SK-N-MC (cell line): ENCODE measurements at regions not wholly inside any gene's neighbourhood (a gene's known extent, or its start where the extent isn't known, plus 50 kb on each side); places are given as distances from the start of the nearest gene placed in this dataset.

ENCODE experiments used
- EZH2 ChIP-seq: fragments of 200-600 bp; sonication (generic); IDR thresholded peaks from one replicate; pipeline ENCODE4 v1.6.1; 2017; ENCODE audit warnings: antibody characterized with exemption
- POLR2AphosphoS5 ChIP-seq: IDR thresholded peaks from 2 replicates; pipeline ENCODE4 v1.6.1; 2012; ENCODE audit warnings: mild to moderate bottlenecking, low read depth, low read length, borderline replicate concordance

DNA sequence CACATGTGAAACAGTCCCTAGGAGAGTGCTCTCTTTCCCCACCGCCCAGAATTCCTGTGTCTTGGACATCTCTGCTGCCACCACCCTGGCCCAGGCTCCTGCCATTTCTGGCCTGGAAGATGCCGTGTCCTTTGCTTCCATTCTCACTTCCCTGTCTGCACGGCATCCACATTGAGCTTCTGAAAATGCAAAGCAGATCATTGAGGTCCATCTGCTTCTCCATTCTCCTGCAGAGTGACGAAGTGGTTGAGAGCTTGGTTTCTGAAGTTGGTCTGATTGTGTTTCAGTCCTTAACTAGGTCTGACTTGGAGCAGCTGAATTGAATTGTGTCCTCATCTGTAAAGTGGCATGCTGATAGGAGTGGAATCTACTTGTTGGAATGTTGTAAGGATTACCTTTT, 98.7 kb upstream of the MGAT5 start:
- TF ChIP-seq EZH2 (no peak), POLR2AphosphoS5 (no peak)
